Activated CD8-positive, alpha-beta T cell treated with anti-CD3 and anti-CD28 coated beads, Interleukin-2, amount 10 ng/mL, durations not matched to agents 7 days and 5 days (primary cell): ENCODE measurements at regions not wholly inside any gene's neighbourhood (a gene's known extent, or its start where the extent isn't known, plus 50 kb on each side); places are given as distances from the start of the nearest gene placed in this dataset.
"Not testable (repeated sequence)": the region's sequence is repeated elsewhere in the genome, so short reads cannot be mapped to it uniquely, and the experiment has no call there.

Experiments used
- ATAC-seq: fragments of 150-1000 bp; cut with Tn5 transposase; one replicate; pipeline ENCODE4 v1.10.0; 2021; ENCODE audit warnings: moderate library complexity
- CTCF ChIA-PET: fragments of 350-600 bp; sonication (Branson Sonifier 250); formaldehyde crosslinking; loops from one replicate; lab custom pipeline; 2021; ENCODE audit warnings: antibody characterized with exemption; lab: Charles Lee
- POLR2A ChIA-PET: fragments of 350-600 bp; sonication (Branson Sonifier 250); formaldehyde crosslinking; loops from one replicate; lab custom pipeline; 2021; ENCODE audit warnings: antibody characterized with exemption; lab: Charles Lee
- DNase-seq: peaks from one replicate; pipeline ENCODE4 v3.0.0-alpha.2; 2020
- H3K27ac Mint-ChIP-seq: one replicate; pipeline ENCODE4 v1.8.0; 2021; ENCODE audit warnings: mild to moderate bottlenecking, mixed read lengths
- H3K27me3 Mint-ChIP-seq: one replicate; pipeline ENCODE4 v1.8.0; 2021; ENCODE audit warnings: low read depth, mixed read lengths
- H3K36me3 Mint-ChIP-seq: one replicate; pipeline ENCODE4 v1.8.0; 2021; ENCODE audit warnings: low read depth, mixed read lengths
- H3K4me1 Mint-ChIP-seq: one replicate; pipeline ENCODE4 v1.8.0; 2021; ENCODE audit warnings: low read depth, mixed read lengths
- H3K4me3 Mint-ChIP-seq: one replicate; pipeline ENCODE4 v1.8.0; 2021; ENCODE audit warnings: mild to moderate bottlenecking, mixed read lengths
- H3K9me3 Mint-ChIP-seq: one replicate; pipeline ENCODE4 v1.8.0; 2022; ENCODE audit warnings: mixed read lengths; ENCODE audit not compliant: insufficient read depth

- CTCF ChIA-PET = no interaction called here
- DNase-seq (no peak), ATAC-seq (no peak)
- Mint-ChIP-seq H3K9me3 (peaks cover 10% of the 10 kb centered on the region), H3K4me3 (no peak overlapping the region), H3K4me1 (no peaks in the 10 kb centered on the region), H3K27ac (no peak overlapping the region), H3K36me3 (no peaks in the 10 kb centered on the region), H3K27me3 (no peaks in the 10 kb centered on the region)
- POLR2A ChIA-PET = no interaction called here
Observed at GRCh38 chr5:104551628-104552027, 989.0 kb upstream of the NUDT12 start.

GRCh38 chr5:104546871-104547270 lies 984.3 kb upstream of the NUDT12 start:
- H3K27ac Mint-ChIP-seq, H3K4me3 Mint-ChIP-seq, H3K27me3 Mint-ChIP-seq, H3K4me1 Mint-ChIP-seq, CTCF ChIA-PET, H3K36me3 Mint-ChIP-seq, POLR2A ChIA-PET, ATAC-seq, DNase-seq: not testable (repeated sequence)
- H3K9me3 Mint-ChIP-seq = peaks cover 20% of the 10 kb centered on the region

GRCh38 chr5:104541141-104541785 lies 978.7 kb upstream of the NUDT12 start:
- no peaks in the 10 kb centered on the region for H3K27me3 Mint-ChIP-seq
- DNase-seq (no peak), ATAC-seq (no peak)
- no peaks in the 10 kb centered on the region for H3K4me1 Mint-ChIP-seq
- no peaks in the 10 kb centered on the region for H3K36me3 Mint-ChIP-seq
- no peak overlapping the region for H3K4me3 Mint-ChIP-seq
- H3K27ac Mint-ChIP-seq = no peak overlapping the region
- POLR2A ChIA-PET = no interaction called here
- CTCF ChIA-PET = no interaction called here
- H3K9me3 Mint-ChIP-seq = peaks cover 13% of the 10 kb centered on the region

- ChIA-PET CTCF (no interaction called here), POLR2A (no interaction called here)
- DNase-seq (no peak), ATAC-seq (no peak)
- Mint-ChIP-seq H3K4me3 (no peak overlapping the region), H3K4me1 (no peaks in the 10 kb centered on the region), H3K27ac (no peak overlapping the region), H3K36me3 (no peaks in the 10 kb centered on the region), H3K27me3 (no peaks in the 10 kb centered on the region), H3K9me3 (peaks cover 10% of the 10 kb centered on the region)
Observed at GRCh38 chr5:104540448-104540847, 977.9 kb upstream of the NUDT12 start.

- POLR2A ChIA-PET = no interaction called here
- H3K27me3 Mint-ChIP-seq = no peaks in the 10 kb centered on the region
- H3K4me3 Mint-ChIP-seq = no peak overlapping the region
- no peak for DNase-seq
- CTCF ChIA-PET = no interaction called here
- H3K4me1 Mint-ChIP-seq = no peaks in the 10 kb centered on the region
- H3K36me3 Mint-ChIP-seq = no peaks in the 10 kb centered on the region
- H3K9me3 Mint-ChIP-seq = peaks cover 15% of the 10 kb centered on the region
- no peak for ATAC-seq
- H3K27ac Mint-ChIP-seq = no peak overlapping the region
Observed at GRCh38 chr5:104539618-104540350, 977.2 kb upstream of the NUDT12 start.

- ChIA-PET POLR2A (no interaction called here), CTCF (no interaction called here)
- Mint-ChIP-seq H3K4me1 (no peaks in the 10 kb centered on the region), H3K27ac (no peak overlapping the region), H3K36me3 (no peaks in the 10 kb centered on the region), H3K9me3 (peaks cover 17% of the 10 kb centered on the region), H3K27me3 (no peaks in the 10 kb centered on the region), H3K4me3 (no peak overlapping the region)
- DNase-seq = no peak
- no peak for ATAC-seq
Observed at GRCh38 chr5:104538734-104539133, 976.1 kb upstream of the NUDT12 start.

GRCh38 chr5:104533498-104533897 lies 970.9 kb upstream of the NUDT12 start:
- no peaks in the 10 kb centered on the region for H3K36me3 Mint-ChIP-seq
- DNase-seq = no peak
- ChIA-PET CTCF (no interaction called here), POLR2A (no interaction called here)
- no peak for ATAC-seq
- no peak overlapping the region for H3K4me3 Mint-ChIP-seq
- no peaks in the 10 kb centered on the region for H3K27me3 Mint-ChIP-seq
- no peaks in the 10 kb centered on the region for H3K4me1 Mint-ChIP-seq
- no peak overlapping the region for H3K27ac Mint-ChIP-seq
- peaks cover 23% of the 10 kb centered on the region for H3K9me3 Mint-ChIP-seq

GRCh38 chr5:104526866-104527265 lies 964.3 kb upstream of the NUDT12 start:
- H3K27ac Mint-ChIP-seq = no peak overlapping the region
- no peaks in the 10 kb centered on the region for H3K4me1 Mint-ChIP-seq
- ATAC-seq (no peak), DNase-seq (no peak)
- H3K36me3 Mint-ChIP-seq = no peaks in the 10 kb centered on the region
- CTCF ChIA-PET = no interaction called here
- H3K4me3 Mint-ChIP-seq = no peak overlapping the region
- POLR2A ChIA-PET = no interaction called here
- no peaks in the 10 kb centered on the region for H3K27me3 Mint-ChIP-seq
- peaks cover 16% of the 10 kb centered on the region for H3K9me3 Mint-ChIP-seq

GRCh38 chr5:104513640-104514072 lies 951.1 kb upstream of the NUDT12 start:
- Mint-ChIP-seq H3K27me3 (no peaks in the 10 kb centered on the region), H3K9me3 (peaks cover 22% of the 10 kb centered on the region), H3K4me1 (no peaks in the 10 kb centered on the region), H3K27ac (no peak overlapping the region), H3K36me3 (no peaks in the 10 kb centered on the region), H3K4me3 (no peak overlapping the region)
- ATAC-seq (no peak), DNase-seq (no peak)
- ChIA-PET CTCF (no interaction called here), POLR2A (no interaction called here)

- no peaks in the 10 kb centered on the region for H3K4me1 Mint-ChIP-seq
- H3K27ac Mint-ChIP-seq = no peak overlapping the region
Observed at GRCh38 chr5:104513121-104513602, 950.6 kb upstream of the NUDT12 start.

GRCh38 chr5:104512063-104512825 lies 949.7 kb upstream of the NUDT12 start:
- Mint-ChIP-seq H3K9me3 (peaks cover 29% of the 10 kb centered on the region), H3K36me3 (no peaks in the 10 kb centered on the region), H3K27ac (no peak overlapping the region), H3K4me1 (no peaks in the 10 kb centered on the region), H3K27me3 (no peaks in the 10 kb centered on the region), H3K4me3 (no peak overlapping the region)
- ATAC-seq = no peak
- DNase-seq = no peak
- POLR2A ChIA-PET = no interaction called here
- CTCF ChIA-PET = no interaction called here

More at GRCh38 chr5:104513121-104513602, 950.6 kb upstream of the NUDT12 start:
- no peak for ATAC-seq
- Mint-ChIP-seq H3K36me3 (no peaks in the 10 kb centered on the region), H3K9me3 (peaks cover 25% of the 10 kb centered on the region), H3K27me3 (no peaks in the 10 kb centered on the region), H3K4me3 (no peak overlapping the region)
- ChIA-PET CTCF (no interaction called here), POLR2A (no interaction called here)
- no peak for DNase-seq

GRCh38 chr5:104498281-104498680 lies 935.7 kb upstream of the NUDT12 start:
- no peaks in the 10 kb centered on the region for H3K4me1 Mint-ChIP-seq
- CTCF ChIA-PET = no interaction called here
- POLR2A ChIA-PET = no interaction called here
- no peaks in the 10 kb centered on the region for H3K27me3 Mint-ChIP-seq
- H3K36me3 Mint-ChIP-seq = no peaks in the 10 kb centered on the region
- H3K4me3 Mint-ChIP-seq = no peak overlapping the region
- peaks cover under 1% of the 10 kb centered on the region for H3K9me3 Mint-ChIP-seq
- ATAC-seq (no peak), DNase-seq (no peak)
- no peak overlapping the region for H3K27ac Mint-ChIP-seq
